SK-N-MC (cell line): ENCODE measurements at regions not wholly inside any gene's neighbourhood (a gene's known extent, or its start where the extent isn't known, plus 50 kb on each side); places are given as distances from the start of the nearest gene placed in this dataset.

Source experiments
- DNase-seq: peaks from one replicate; pipeline ENCODE4 v3.0.0-alpha.2; 2011; ENCODE audit warnings: low read depth, low spot score
- H3K27ac ChIP-seq: fragments of 200-600 bp; sonication (generic); 2 replicates; pipeline ENCODE4 v1.5.1; 2016; ENCODE audit warnings: mixed run types
- H3K36me3 ChIP-seq: fragments of 200-600 bp; sonication (generic); 2 replicates; pipeline ENCODE4 v1.6.1; 2017; ENCODE audit warnings: antibody characterized with exemption, low read length, mixed read lengths; ENCODE audit not compliant: insufficient read depth
- H3K4me3 ChIP-seq: fragments of 200-600 bp; sonication (generic); 2 replicates; pipeline ENCODE4 v1.5.1; 2016
- H3K9ac ChIP-seq: fragments of 200-600 bp; sonication (generic); 2 replicates; pipeline ENCODE4 v1.8.0; 2017; ENCODE audit warnings: mixed run types, mixed read lengths; ENCODE audit not compliant: insufficient read length
- H3K9me3 ChIP-seq: fragments of 200-600 bp; sonication (generic); 2 replicates; pipeline ENCODE4 v1.6.1; 2017; ENCODE audit warnings: low read depth, mild to moderate bottlenecking, antibody characterized with exemption, low read length, moderate library complexity, mixed read lengths
- EZH2 ChIP-seq: fragments of 200-600 bp; sonication (generic); IDR thresholded peaks from one replicate; pipeline ENCODE4 v1.6.1; 2017; ENCODE audit warnings: antibody characterized with exemption
- FOXP2 ChIP-seq: optimal IDR thresholded peaks from 2 replicates; pipeline ENCODE3; 2011; ENCODE audit warnings: mild to moderate bottlenecking, moderate library complexity; ENCODE audit not compliant: insufficient read depth; ENCODE audit errors: extremely low read length, control extremely low read depth
- POLR2AphosphoS5 ChIP-seq: IDR thresholded peaks from 2 replicates; pipeline ENCODE4 v1.6.1; 2012; ENCODE audit warnings: mild to moderate bottlenecking, low read depth, low read length, borderline replicate concordance

DNA sequence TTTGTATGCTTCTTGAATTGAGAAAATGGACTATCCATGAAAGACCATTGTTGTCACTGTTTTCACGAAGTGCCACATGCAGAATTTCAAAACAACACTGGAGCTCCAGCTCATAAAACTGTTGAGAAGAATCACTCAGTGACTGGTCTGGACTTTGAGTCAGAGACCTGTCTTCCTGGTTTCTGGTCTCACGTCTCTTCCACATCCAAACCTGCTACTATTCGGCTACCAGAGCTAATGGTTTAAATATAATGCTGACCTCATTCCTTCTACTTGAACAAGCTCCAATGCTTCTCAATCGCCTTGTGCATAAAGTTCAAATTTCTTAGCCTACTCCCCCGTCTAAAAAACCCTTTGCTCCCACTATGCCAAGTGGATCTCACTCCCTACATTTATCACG is 227.9 kb upstream of the NR2F2 start:
- TF ChIP-seq EZH2 (no peak), POLR2AphosphoS5 (no peak), FOXP2 (no peak)
- no peak for DNase-seq
- H3K36me3 ChIP-seq, result no peaks in the 10 kb centered on the region
- no peak overlapping the region for H3K4me3 ChIP-seq
- H3K9ac ChIP-seq, result no peak overlapping the region
- no peak overlapping the region for H3K27ac ChIP-seq
- no peaks in the 10 kb centered on the region for H3K9me3 ChIP-seq

DNA sequence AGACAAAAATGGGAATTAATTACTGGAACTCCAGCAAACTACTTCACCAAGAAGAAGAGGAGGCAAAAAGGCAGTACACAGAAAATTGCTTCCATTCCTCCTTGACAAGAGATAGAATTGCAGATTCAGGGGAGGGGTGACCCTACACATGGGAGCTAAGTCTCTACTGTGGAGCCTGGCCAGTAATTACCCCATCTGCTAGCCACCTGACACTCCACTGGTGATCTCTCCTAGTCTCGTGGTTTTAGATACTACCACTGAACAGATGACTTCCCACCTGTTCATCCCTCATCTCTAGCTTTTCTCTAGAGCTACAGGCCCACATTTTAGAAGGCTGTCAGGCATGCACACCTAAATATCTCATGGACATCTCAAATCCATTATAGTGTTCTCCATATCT is 224.3 kb upstream of the NR2F2 start:
- DNase-seq, result no peak
- Histone ChIP-seq H3K9ac (no peak overlapping the region), H3K9me3 (no peaks in the 10 kb centered on the region), H3K36me3 (no peaks in the 10 kb centered on the region), H3K27ac (no peak overlapping the region), H3K4me3 (no peak overlapping the region)
- no peak for TF ChIP-seq EZH2
- TF ChIP-seq FOXP2, result no peak
- no peak for TF ChIP-seq POLR2AphosphoS5

DNA sequence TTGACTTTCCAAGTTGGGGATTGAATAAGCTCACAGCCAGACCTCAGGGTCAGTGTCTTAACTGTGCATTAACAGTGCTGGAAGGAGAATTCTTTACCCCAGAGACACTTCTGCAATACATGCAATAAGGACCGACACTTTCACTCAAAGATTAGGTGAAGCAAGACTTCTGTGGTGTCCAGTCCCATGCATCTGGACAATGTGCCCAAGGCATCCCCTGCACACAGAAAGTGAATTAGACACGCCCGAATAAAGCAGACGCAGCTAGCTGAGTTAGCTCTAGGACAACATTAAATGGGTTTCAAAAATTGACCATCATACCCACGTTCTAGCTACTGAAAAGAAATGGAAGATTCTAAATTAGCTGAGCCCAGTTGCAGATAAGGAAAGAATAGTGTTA is 223.9 kb upstream of the NR2F2 start:
- TF ChIP-seq FOXP2 (no peak), POLR2AphosphoS5 (no peak), EZH2 (no peak)
- Histone ChIP-seq H3K4me3 (no peak overlapping the region), H3K27ac (no peak overlapping the region), H3K9ac (no peak overlapping the region), H3K36me3 (no peaks in the 10 kb centered on the region), H3K9me3 (no peaks in the 10 kb centered on the region)
- no peak for DNase-seq

DNA sequence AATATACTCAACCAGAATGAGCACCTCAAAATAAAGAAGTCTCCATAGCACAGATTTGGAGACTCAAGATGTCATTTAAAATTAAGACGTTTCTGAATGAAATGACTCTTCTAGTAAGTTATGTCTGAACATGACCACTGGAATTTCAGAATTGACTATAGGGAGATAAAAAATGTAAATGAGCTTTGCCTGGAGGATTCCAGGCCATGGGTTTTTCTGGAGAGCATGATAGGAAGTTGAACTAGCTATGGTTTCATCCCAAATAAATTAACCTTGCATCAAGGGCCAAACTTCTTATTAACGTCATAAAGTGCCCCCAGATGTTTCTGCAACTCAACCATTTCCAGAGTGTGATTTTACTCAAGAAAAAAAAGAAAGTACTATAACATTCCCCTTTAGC is 222.6 kb upstream of the NR2F2 start:
- TF ChIP-seq EZH2, result no peak
- TF ChIP-seq FOXP2, result no peak
- no peak for TF ChIP-seq POLR2AphosphoS5
- H3K36me3 ChIP-seq, result no peaks in the 10 kb centered on the region
- H3K9me3 ChIP-seq, result no peaks in the 10 kb centered on the region
- H3K27ac ChIP-seq, result no peak overlapping the region
- no peak overlapping the region for H3K9ac ChIP-seq
- DNase-seq, result no peak
- no peak overlapping the region for H3K4me3 ChIP-seq

DNA sequence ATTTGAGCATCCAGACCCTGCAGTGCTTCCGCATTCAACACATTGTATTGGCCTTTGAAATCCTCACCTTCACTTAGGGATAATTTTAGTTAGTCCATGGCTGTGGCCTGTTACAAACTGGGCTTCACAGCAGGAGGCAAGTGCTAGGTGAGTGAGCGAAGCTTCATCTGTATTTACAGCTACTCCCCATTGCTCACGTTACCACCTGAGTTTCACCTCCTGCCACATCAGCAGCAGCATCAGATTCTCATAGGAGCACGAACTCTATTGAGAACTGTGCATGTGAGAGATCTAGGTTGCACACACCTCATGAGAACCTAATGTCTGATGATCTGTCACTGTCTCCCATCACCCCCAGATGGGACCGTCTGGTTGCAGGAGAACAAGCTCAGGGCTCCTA is 222.1 kb upstream of the NR2F2 start:
- no peaks in the 10 kb centered on the region for H3K36me3 ChIP-seq
- DNase-seq, result no peak
- no peaks in the 10 kb centered on the region for H3K9me3 ChIP-seq
- TF ChIP-seq POLR2AphosphoS5 (no peak), EZH2 (no peak), FOXP2 (no peak)
- H3K4me3 ChIP-seq, result no peak overlapping the region
- H3K27ac ChIP-seq, result no peak overlapping the region
- no peak overlapping the region for H3K9ac ChIP-seq

DNA sequence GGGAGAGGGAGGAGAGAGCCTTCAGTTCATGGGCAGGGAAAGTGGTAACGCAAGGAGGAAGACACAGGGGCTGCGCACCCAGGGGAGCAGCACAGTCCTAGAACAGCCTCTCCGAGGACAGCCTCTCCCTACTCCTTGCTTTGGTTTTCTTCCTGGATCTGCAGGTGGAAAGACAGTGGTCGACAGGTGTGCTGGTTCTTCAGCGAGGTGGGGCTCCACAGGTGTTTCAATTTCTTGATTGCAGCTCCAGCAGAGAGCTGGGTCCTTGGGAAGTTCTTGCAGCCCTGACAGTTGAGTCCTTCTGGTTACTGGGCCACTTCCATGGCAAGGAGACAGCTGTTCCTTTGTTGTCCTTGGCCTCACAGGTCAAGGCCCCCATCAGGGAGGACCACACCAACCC is 220.7 kb upstream of the NR2F2 start:
- no peak overlapping the region for H3K27ac ChIP-seq
- H3K36me3 ChIP-seq, result no peaks in the 10 kb centered on the region
- DNase-seq, result no peak
- H3K9me3 ChIP-seq, result no peaks in the 10 kb centered on the region
- TF ChIP-seq POLR2AphosphoS5 (no peak), EZH2 (no peak), FOXP2 (no peak)
- no peak overlapping the region for H3K9ac ChIP-seq
- H3K4me3 ChIP-seq, result no peak overlapping the region

DNA sequence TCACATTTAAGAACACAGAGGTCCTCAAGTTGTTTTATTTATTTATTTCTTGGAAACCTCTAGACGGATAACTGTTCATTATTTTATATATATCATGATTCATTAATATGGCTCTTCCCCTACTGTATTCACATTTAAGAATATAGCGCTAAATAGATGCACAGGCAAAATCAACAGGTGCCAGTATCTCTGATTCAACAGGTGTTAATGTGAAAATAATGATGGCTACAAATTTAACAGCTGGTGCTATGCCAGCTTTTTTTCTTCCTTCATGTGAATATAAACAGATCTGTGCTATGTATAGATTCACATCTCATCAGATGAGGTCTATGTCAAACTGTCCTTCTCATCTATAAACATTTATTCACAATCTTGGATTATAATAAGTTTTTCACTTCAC is 218.5 kb upstream of the NR2F2 start:
- no peaks in the 10 kb centered on the region for H3K9me3 ChIP-seq
- H3K27ac ChIP-seq, result no peak overlapping the region
- H3K9ac ChIP-seq, result no peak overlapping the region
- no peaks in the 10 kb centered on the region for H3K36me3 ChIP-seq
- H3K4me3 ChIP-seq, result no peak overlapping the region
- TF ChIP-seq POLR2AphosphoS5, result no peak
- DNase-seq, result no peak

DNA sequence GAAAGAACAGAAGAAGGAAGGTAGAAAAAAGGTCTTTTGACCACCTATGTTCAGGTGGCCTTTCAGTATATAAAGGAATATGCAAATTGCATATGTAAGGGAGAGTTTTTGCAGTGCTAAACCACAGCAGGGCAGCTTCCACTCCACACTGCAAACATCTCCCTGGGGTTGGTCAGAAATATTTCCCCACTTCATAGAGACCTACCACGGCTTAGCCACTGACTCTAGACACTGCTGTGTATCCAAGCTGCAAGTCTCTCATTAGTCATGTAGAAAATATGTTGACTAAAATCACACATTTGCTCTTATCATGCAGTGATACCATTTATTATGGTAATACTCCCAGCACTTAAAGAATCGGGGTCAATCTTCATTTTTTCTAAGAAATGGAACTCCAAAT is 214.9 kb upstream of the NR2F2 start:
- TF ChIP-seq POLR2AphosphoS5 (no peak), EZH2 (no peak), FOXP2 (no peak)
- Histone ChIP-seq H3K9ac (no peak overlapping the region), H3K9me3 (no peaks in the 10 kb centered on the region), H3K36me3 (no peaks in the 10 kb centered on the region), H3K4me3 (no peak overlapping the region), H3K27ac (no peak overlapping the region)
- no peak for DNase-seq

DNA sequence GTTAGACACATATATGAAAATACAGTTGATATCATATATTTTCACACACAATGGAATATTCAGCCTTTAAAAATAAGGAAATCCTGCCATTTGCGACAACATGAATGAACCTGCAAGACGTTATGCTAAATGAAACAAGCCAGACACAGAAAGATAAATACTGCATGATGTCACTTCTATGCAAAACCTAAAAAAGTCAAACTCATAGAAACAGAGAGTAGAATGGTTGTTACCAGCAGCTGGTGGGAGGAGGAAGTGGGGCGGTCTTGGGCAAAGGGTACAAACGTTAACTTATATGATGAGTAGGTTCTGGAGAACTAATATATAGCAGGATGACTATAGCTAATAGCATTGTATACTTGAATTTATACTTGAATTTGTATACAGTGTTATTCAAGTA is 213.2 kb upstream of the NR2F2 start:
- DNase-seq, result no peak
- TF ChIP-seq EZH2, result no peak
- TF ChIP-seq FOXP2, result no peak
- TF ChIP-seq POLR2AphosphoS5, result no peak
- H3K9ac ChIP-seq, result no peak overlapping the region
- no peak overlapping the region for H3K4me3 ChIP-seq
- H3K27ac ChIP-seq, result no peak overlapping the region
- no peaks in the 10 kb centered on the region for H3K9me3 ChIP-seq
- H3K36me3 ChIP-seq, result no peaks in the 10 kb centered on the region
